K562 (cell line): ENCODE measurements at regions not wholly inside any gene's neighbourhood (a gene's known extent, or its start where the extent isn't known, plus 50 kb on each side); places are given as distances from the start of the nearest gene placed in this dataset.
"Not testable (repeated sequence)": the region's sequence is repeated elsewhere in the genome, so short reads cannot be mapped to it uniquely, and the experiment has no call there.

Experiments
- CTCF ChIP-seq, 3 experiments: IDR thresholded peaks in 2 of 3; conservative IDR thresholded peaks in 1 of 3; 2 replicates each; pipeline ENCODE4 v1.5.1; 2011 to 2012; ENCODE audit warnings: low read length in 3 of 3, mild to moderate bottlenecking in 3 of 3, control low read depth in 2 of 3, improper control_type of control experiment in 1 of 3, inconsistent platforms in 1 of 3, low read depth in 1 of 3, mixed read lengths in 1 of 3, moderate library complexity in 1 of 3; ENCODE audit not compliant: insufficient read depth in 2 of 3
- EZH2 ChIP-seq: IDR thresholded peaks from 2 replicates; pipeline ENCODE4 v1.6.1; 2012; ENCODE audit warnings: low read depth, mild to moderate bottlenecking, inconsistent platforms, low read length, borderline replicate concordance
- GTF2F1 ChIP-seq: IDR thresholded peaks from 2 replicates; pipeline ENCODE4 v1.6.1; 2011; ENCODE audit warnings: low read depth, low read length, improper control_type of control experiment
- IRF2 ChIP-seq: sonication (generic); formaldehyde crosslinking; IDR thresholded peaks from 2 replicates; pipeline ENCODE4 v1.8.1; 2022; ENCODE audit warnings: mild to moderate bottlenecking, missing genetic modification reagents
- TAF7 ChIP-seq: fragments of 450-650 bp; IDR thresholded peaks from 2 replicates; pipeline ENCODE4 v1.6.1; 2016; ENCODE audit warnings: missing genetic modification characterization, missing compliant biosample characterization
- TF ChIP-seq, protein P1 (sequence below): sonication (generic); formaldehyde crosslinking; IDR thresholded peaks from 2 replicates; pipeline ENCODE4 v1.9.0; 2022; ENCODE audit warnings: mild to moderate bottlenecking, missing genetic modification reagents
- TF ChIP-seq, protein P2 (sequence below): fragments of 250-450 bp; sonication (Bioruptor Pico); IDR thresholded peaks from 2 replicates; pipeline ENCODE4 v1.8.0; 2022; ENCODE audit warnings: moderate library complexity, mild to moderate bottlenecking, inconsistent platforms

- TF ChIP-seq, protein P1, sequence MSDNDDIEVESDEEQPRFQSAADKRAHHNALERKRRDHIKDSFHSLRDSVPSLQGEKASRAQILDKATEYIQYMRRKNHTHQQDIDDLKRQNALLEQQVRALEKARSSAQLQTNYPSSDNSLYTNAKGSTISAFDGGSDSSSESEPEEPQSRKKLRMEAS (CRISPR knock-in tag), result not testable (repeated sequence)
- TF ChIP-seq IRF2; EZH2; GTF2F1; TAF7; CTCF (IDR thresholded peaks at IDR 0.05 in 2 of 3, conservative IDR thresholded peaks at IDR 0.05 in 1 of 3; ENCODE audit: insufficient read depth in 2 of 3, low read depth in 1 of 3, low read length in 3 of 3): not testable (repeated sequence)
- TF ChIP-seq, protein P2, sequence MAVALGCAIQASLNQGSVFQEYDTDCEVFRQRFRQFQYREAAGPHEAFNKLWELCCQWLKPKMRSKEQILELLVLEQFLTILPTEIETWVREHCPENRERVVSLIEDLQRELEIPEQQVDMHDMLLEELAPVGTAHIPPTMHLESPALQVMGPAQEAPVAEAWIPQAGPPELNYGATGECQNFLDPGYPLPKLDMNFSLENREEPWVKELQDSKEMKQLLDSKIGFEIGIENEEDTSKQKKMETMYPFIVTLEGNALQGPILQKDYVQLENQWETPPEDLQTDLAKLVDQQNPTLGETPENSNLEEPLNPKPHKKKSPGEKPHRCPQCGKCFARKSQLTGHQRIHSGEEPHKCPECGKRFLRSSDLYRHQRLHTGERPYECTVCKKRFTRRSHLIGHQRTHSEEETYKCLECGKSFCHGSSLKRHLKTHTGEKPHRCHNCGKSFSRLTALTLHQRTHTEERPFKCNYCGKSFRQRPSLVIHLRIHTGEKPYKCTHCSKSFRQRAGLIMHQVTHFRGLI, result not testable (repeated sequence)
Observed at GRCh38 chr22:25311924-25312323, 92.5 kb downstream of the CRYBB2 start.
